HG03103 (cell line): ENCODE measurements at regions not wholly inside any gene's neighbourhood (a gene's known extent, or its start where the extent isn't known, plus 50 kb on each side); places are given as distances from the start of the nearest gene placed in this dataset.
"Not testable (repeated sequence)": the region's sequence is repeated elsewhere in the genome, so short reads cannot be mapped to it uniquely, and the experiment has no call there.

Experiments used
- ATAC-seq: cut with Tn5 transposase; IDR thresholded peaks from one replicate; pipeline ENCODE4 v1.9.1; 2021; ENCODE audit warnings: low read depth; ENCODE audit not compliant: unreplicated experiment

DNA sequence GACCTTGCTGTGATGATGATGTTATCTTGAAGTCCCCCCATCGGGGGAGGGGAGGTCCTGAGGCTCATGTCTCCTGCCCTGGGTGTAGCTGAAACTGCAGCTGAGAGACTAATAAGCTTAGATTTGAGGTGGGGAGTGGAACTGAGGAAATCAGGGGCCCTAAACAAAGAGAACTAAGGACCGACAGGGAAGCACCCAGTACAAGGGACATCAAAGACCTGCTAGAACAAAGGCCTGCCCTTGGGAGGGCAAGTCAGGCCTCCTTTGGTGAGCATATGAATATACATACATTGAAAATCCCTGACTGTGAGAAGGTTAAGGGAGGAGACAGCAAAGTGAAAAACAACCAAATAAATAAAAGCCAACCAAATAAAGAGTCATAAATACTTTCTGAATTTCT is 1132.5 kb upstream of the CELF4 start:
- no peak for ATAC-seq

DNA sequence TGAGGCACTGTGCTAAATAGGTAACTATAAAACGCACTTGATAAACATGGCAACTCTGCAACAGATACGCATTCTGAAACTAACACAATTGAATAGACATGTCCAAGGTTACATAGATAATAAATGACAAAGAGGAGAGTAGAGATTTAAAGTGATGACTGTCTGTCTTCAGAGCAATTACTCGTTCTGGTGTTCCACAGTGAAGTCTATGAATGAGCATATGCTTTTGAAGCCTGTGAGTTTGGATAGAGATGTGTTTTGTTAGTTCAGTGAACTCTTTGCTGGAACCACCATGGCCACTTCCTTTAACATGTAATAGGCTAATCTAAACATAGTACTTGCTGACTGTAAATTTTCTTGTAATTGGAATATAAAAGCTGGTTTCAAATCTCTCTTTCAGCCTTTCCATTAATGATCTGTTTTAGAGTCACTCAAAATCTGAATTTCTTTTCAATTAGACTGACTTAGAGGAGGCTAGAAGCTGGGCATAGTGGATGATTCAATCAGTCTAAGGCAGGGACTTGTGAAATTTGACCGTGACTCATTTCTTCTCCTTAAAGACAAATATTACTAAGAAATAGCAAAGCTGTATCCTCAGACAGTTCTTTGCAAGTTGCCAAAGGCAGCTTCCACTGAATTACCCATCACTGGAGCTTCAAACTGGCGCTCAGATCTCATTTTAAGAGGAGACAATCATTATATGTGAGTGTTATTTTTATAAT is 1130.1 kb upstream of the CELF4 start:
- ATAC-seq, result no peak

DNA sequence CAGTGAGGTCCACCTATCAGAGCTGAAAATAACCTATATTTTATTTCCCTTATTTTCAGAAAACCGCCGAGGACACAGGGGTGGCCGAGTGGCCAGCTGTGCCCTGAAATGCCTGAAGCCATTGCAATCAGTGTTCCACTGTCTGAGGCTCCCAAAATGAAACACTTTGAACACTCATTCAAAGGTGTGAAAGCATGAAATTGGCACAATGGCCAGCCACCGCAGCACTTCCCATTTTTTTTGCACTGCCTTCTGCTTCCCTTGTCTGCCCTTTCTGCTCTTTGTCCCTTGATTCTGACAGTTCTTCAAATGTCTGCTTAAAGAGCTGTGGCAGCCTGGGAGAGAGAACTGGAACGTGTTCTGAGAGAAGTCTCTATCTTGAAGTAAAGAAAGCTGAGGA is 1127.5 kb upstream of the CELF4 start:
- ATAC-seq, result no peak

DNA sequence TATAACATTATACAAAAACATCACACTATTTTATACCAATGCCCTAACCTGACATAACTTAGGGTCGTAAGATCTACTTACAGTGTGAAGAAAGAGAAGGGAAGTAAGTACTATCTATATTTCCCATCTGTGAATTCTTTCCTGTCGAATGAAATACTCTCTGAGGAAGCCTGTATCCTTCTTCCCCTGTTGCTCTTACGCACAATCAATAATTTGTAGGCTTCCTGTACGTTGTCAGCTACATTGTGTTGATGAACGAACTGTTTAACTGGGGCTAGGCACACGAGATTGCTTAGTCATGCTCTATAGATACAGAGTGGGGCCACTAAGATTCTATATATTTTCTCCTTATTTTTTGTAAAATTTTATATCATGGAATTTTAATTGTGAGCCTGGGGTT is 1125.0 kb upstream of the CELF4 start:
- ATAC-seq, result no peak

DNA sequence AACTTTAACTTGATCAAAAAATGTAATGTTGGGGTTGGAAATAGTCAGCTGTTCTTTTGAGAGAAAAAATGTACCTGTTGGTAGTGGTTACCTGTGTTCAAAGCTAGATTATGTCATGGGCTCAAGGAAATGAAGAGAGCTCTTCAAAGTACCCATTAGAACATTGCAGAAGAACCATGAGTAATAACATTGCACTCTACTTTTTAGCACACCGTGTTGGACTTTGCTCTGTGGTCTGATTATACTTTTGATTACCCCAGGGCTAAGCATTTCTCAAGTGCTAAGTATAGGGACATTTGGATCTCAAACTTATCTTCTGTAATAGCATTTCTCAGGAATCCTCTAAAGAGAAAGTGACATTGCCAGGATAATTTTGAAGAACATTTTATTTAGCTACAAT is 1122.8 kb upstream of the CELF4 start:
- no peak for ATAC-seq

DNA sequence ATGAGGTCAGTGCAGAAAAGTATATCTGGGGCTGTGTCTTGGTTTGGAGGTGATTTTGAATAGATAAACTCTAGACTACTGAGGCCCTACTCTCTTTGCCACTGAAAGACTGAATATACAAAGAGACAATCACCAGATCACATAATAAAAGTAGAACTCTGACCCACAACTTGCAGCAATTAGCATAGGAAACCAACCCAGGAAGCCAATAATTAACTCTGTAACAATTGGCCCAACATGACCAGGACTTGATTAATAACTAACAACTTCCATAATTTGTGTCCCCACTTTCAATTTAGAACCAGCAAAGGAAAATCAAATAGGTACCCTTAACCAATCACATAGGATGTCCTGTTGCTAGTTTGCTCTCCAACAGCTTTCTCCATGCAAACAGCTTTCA is 1104.9 kb upstream of the CELF4 start:
- no peak for ATAC-seq

DNA sequence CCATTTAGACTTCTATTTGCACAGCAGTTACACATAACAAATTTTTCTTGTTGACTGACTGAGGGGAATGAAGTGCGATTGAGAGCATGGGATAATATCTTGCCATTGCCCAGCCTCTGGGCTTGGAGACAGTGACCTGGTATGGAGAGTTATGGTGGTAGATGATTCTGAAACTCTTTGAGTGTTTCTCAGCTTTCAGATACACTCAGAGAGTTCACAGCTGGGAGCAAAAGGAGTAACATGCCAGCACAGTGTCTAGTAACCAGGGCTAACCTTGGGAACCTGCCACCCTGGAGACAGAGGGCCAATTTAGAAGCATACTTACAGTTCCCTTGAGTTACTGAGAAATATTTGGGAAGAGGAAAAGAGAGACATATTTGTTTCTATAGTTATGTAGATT is 1099.3 kb upstream of the CELF4 start:
- ATAC-seq, result no peak

DNA sequence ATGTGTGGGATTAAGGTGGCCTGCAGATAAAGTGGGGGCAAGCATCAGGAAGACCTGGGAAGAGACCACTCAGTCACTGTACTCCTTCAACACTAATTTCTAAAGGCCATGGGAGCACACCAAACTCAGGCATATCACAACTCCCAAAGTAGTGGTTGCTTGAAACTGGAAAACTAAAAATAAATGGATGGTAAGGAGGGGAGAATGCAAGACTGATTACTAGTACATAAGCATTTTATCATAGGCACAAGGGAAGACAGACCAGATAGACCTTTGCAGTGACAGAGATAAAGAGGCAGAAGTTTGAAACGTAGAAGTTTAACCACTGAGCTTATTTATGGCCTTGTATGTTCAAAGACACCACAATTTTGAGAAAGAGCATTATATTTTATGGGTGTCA is 1098.1 kb upstream of the CELF4 start:
- ATAC-seq, result no peak

DNA sequence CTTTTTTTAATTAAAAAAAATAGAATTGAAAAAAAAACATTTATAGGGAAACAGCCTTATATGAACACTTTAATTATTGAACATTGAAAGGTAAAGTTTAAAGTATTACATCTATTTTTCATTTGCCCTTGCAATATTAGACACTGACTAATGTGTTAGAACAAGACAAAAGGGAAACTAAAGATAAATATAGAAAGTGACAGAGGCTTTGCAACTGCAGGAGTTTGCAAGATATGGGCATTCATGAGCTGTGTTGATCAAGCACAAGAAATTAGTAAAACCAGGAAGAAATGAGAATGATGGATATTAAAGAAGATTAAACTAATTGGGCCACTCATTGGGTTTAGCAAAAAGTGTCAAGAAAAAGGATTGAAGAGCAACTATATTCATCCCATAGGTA is 1097.7 kb upstream of the CELF4 start:
- no peak for ATAC-seq

DNA sequence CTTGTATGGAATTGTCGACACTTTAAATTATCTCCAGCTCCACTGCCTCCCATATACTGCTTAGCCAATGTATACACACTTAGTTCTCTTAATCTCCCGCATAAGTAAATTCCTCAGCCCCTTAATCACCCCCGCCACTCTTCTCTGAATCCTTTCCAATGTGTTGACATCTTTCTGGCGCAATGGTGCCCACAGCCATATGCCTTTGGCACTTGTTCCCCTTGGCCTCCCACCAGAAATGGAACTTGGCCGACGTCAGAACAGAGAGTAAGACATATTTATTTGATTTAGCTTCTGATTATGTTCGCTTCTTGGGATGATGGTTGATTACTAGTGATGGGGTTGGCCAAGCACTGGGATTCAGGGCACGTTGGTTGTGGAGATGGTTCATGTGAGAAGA is 1089.3 kb upstream of the CELF4 start:
- ATAC-seq, result no peak

DNA sequence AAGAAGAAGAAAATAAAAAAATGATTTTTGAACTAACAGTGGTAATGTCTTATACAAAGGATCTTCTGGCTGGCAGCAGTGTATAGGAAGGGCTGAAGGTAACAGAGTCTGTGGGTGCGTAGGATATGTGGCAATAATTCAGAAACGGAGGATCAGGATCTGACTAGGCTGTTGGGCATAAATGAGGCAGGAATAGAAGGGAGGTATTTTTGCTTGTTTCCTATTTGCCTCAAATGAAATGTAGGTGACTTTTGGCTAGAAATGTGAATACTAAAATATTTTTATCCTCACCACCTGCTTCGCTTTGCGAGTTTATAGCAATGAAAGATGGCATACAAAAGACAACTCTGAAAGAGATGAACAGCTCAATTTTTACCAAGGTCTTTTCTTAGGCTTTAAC is 1086.1 kb upstream of the CELF4 start:
- ATAC-seq, result no peak

DNA sequence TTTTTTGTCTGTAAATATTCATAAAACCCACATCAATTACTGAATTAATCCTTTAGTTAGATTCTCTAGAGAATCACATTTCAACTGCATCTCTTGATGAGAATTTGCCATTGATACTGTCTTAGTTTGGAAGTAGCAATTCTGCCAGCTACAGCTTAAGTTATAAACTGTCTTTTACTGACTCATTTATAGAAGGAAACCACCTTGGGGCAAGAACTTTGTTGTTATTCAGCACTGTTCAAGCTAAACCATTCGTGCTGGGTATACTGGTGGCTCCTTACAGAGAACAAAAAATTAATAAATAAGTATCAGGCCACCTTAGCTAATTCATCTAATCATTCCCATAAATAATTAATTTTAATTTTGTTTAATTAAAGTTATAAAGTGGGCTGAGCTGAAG is 1082.6 kb upstream of the CELF4 start:
- ATAC-seq, result no peak

DNA sequence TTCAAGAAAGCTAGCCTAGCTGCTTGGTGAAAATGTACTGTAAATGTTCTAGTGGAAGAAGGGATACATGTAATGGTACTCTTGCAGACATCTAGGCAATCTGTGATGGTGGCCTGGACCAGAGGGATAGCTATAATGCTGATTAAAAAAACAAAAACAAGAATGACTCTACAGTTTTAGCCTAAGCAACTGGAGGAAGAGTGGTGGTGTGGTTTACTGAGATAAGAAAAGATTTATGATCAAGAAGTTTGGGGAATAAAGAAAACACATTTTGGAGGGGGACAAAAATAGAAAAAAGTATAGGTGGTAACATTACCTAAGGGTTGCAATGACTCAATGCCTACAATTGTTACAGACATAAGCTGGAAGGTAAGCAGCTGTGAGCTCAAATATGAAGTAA is 1080.7 kb upstream of the CELF4 start:
- no peak for ATAC-seq

DNA sequence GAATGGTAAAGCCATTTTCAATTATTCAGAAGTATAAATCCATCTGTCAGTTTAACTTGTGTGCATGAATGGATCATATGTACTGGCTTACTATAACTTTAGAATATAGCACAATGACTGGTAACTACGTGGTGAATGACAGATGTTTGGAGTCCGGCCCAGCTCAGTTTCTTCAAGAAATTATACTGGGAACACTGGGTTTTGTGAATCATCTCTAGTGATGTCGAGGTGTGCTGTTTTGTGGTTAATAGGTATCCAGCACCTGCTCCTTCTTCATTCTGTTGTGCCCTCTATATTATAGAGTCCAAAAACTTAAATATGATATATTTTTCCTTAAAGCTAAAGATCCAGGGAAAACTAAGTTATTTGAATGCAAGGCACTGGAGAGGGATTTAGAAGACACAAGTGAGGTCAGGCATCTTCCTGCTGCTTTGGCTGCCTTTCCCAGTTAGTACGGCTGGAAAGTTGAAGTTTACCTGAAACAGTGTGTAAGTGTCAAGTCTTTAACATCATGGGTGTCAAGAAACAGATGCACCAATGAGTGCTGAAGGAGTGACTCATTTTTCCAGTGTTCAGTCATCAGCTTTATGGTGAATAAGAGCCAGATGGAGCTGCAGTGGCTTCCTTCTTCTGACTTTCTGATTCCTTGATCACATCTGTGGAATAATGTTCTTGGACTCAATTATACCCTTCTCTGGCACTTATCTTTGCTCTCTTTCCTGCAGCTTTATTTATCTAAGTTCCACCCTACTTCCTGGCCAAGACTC is 1079.5 kb upstream of the CELF4 start:
- no peak for ATAC-seq

DNA sequence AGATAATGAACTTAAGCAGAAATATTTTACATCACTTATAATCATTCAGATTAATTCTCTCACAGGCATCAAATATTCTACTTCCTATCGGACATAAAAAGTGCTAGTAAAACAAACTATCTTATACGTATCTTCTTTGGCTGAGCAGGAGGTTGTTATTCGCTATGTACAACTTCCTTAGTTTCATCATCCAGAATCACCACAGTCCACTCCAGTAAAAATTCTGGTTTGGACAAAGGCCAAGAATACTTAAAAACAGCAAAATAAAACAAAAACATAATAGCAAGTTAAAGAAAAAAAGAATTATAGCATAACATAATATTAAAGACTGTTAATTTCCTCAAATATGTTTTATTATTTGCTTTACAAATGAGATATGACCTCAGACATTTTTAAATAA is 1077.1 kb upstream of the CELF4 start:
- no peak for ATAC-seq

DNA sequence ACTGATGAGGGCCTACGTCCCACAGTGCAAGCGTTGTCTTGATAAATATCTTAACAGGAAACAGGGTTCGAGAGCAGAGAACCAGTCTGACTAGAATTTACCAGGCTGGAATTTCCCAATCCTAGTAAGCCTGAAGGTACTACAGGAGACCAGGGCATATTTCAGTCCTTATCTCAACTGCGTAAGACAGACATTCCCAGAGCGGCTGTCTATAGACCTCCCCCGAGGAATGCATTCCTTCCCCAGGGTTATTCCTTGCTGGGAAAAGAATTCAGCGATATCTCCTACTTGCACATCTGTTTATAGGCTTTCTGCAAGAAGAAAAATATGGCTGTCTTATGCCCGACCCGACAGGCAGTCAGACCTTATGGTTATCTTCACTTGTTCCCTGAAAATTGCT is 1074.1 kb upstream of the CELF4 start:
- ATAC-seq, result not testable (repeated sequence)

DNA sequence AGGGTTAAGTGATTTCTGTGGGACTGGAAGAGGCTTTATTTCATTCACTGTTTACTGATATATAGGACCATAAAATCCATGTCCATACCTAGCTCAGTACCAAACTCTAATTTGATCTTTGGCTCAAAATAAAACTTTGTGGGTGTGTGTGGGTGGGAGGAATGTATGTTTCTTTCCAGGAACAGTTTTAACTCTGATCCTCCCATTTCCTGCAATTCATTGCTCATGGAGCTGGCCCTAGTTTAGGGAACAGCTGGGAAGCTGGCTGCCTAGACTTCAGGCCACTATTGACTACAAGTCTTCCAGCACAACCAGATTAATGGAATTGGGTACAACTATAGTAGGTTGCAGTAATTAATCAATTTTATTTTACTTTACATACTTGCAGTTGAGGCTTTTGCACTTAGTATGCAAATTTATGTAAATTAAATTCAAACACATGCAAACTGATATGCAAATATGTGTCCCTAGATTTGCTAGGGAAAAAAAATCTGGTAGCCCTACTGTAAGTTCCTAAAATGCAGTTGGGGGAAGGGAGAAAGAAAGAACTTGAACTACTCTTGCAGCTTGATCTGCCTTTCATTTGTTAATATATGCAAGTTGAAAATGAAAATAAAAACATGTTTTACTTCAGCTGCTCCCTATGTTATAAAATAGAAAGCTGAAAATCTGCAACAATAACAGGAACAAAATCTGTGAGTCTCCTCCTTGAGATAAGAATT is 1070.3 kb upstream of the CELF4 start:
- no peak for ATAC-seq

DNA sequence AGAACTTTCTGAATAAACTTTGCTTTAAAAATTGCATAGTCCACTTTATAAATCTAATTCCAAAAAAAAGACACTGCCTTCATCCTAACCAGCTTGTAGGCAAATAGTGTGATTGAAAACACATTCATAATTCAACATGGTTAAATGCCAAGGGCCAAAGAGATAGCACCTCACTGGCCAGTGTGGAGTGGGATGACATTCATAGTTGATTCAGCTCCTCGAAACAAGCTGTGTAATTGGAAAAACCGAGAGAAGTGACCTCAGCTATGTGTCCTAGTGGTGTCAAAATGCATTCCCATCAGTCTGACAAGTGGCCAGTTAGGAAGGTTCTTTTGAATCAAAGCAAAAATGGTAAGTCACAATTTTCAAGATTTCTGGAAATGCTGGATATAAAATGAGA is 1068.5 kb upstream of the CELF4 start:
- ATAC-seq, result no peak

DNA sequence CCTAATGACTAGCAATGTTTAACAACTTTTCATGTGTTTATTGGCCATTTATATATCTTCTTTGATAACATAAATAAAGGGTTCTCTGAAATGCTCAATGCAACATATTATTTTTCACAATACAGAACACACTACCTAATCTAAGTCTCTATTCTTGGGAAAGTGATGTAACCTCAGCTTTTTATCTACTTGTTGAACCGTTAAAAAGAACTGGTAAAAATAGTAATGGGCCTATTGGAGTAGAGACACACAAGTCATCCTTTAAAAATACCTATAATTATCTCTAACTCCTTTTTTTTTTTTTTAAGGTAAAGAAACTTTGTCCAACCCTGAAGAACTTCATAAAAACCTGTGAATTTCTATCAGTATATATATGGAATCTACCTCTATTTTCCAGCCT is 1067.7 kb upstream of the CELF4 start:
- no peak for ATAC-seq

DNA sequence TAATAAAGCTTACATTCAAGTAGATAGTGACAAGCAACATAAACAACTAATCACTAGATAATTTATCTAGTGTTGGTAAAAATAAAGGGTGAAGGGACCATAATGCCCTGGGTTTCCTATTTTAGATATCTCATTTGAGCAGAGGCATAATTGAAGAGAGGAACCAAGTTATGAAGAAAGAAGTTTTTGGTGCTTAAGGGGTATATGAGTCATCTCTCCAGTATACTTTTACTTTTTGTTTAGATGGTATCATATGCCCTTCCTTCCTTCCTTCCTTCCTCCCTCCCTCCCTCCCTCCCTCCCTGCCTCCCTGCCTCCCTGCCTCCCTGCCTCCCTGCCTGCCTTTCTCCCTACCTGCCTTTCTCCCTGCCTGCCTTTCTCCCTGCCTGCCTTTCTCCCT is 1053.5 kb upstream of the CELF4 start:
- no peak for ATAC-seq

DNA sequence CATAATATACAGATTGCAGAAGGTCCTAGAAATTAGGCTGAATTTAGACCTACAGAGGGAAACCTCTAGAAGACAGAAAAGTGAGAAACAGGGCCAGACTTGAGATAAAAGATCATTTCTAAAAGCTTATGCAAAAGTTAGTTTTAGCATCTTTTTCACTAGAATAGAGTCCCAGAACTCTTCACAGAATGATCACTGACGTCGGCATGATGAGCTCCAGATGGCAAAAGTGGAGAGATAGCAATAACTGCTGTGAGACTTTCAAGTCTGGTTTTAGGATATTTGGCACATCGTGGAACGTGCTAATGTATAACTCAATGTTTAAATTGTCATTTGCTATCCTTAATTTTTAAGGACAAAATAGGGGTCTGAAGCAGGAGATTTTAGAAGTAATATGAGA is 1050.7 kb upstream of the CELF4 start:
- no peak for ATAC-seq

DNA sequence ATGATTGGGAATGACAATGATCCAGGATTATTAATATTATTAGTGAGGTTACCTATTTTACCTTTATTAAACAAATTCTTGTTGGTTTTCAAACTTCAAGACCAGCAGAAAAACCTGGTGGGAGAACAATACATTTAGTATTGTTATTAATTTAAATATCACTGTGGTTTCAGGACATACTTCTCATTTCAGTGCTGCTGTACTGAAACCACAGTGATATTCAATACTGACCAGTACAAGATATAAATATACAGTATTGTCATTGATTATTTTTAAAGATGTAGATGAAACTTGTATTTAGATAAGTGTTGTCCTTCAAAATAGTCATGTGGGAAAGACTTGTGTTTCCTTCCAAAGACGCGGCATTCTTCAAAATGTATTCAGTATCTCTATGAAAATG is 1047.3 kb upstream of the CELF4 start:
- no peak for ATAC-seq
